Loucy (cell line): ENCODE measurements at regions not wholly inside any gene's neighbourhood (a gene's known extent, or its start where the extent isn't known, plus 50 kb on each side); places are given as distances from the start of the nearest gene placed in this dataset.

ENCODE experiments used
- CTCF ChIP-seq: fragments of 200-600 bp; sonication (generic); conservative IDR thresholded peaks from 2 replicates; pipeline ENCODE4 v1.5.1; 2014; ENCODE audit warnings: mild to moderate bottlenecking, antibody characterized with exemption, low read length
- EZH2phosphoT487 ChIP-seq: fragments of 200-600 bp; IDR thresholded peaks from 2 replicates; pipeline ENCODE4 v1.6.1; 2018; ENCODE audit warnings: antibody characterized with exemption, mild to moderate bottlenecking, moderate library complexity, borderline replicate concordance

GRCh38 chr1:83573776-83574175 is 425.2 kb downstream of the TTLL7 start:
- no peak for TF ChIP-seq CTCF
- no peak for TF ChIP-seq EZH2phosphoT487
